CD14-positive monocyte (primary cell): ENCODE measurements at regions not wholly inside any gene's neighbourhood (a gene's known extent, or its start where the extent isn't known, plus 50 kb on each side); places are given as distances from the start of the nearest gene placed in this dataset.

Experiments
- DNase-seq, 3 donors: peaks; one replicate each; pipeline ENCODE4 v3.0.0-alpha.2; 2011 to 2022
- H2AFZ ChIP-seq: 2 replicates; pipeline ENCODE4 v1.6.0; 2012; ENCODE audit warnings: mild to moderate bottlenecking, low read depth, low read length, inconsistent platforms; ENCODE audit not compliant: insufficient read depth, poor library complexity, severe bottlenecking
- H3K27ac ChIP-seq, 2 donors: 1 replicate in 1 of 2; 2 replicates in 1 of 2; pipeline ENCODE4 v1.5.1; 2012 to 2013; ENCODE audit warnings: low read length in 2 of 2, control low read depth in 1 of 2, inconsistent platforms in 1 of 2, low read depth in 1 of 2, mild to moderate bottlenecking in 1 of 2
- H3K27me3 ChIP-seq, 2 donors: one replicate each; pipeline versions ENCODE4 v1.6.0 to v1.6.1; 2011 to 2013; ENCODE audit warnings: low read length in 2 of 2; ENCODE audit not compliant: control insufficient read depth in 2 of 2, insufficient read depth in 2 of 2
- H3K36me3 ChIP-seq, 2 donors: replicated peaks in 1 of 2; 1 replicate in 1 of 2; 2 replicates in 1 of 2; pipeline versions ENCODE4 v1.5.1 to v1.6.1; 2012 to 2013; ENCODE audit warnings: low read length in 2 of 2, control low read depth in 1 of 2, inconsistent platforms in 1 of 2, mild to moderate bottlenecking in 1 of 2; ENCODE audit not compliant: insufficient read depth in 2 of 2, control insufficient read depth in 1 of 2
- H3K4me1 ChIP-seq, 2 donors: 1 replicate in 1 of 2; 2 replicates in 1 of 2; pipeline versions ENCODE4 v1.5.1 to v1.6.1; 2012 to 2013; ENCODE audit warnings: low read length in 2 of 2, control low read depth in 1 of 2, inconsistent platforms in 1 of 2, mild to moderate bottlenecking in 1 of 2, moderate library complexity in 1 of 2; ENCODE audit not compliant: insufficient read depth in 2 of 2, control insufficient read depth in 1 of 2
- H3K4me2 ChIP-seq: replicated peaks from 2 replicates; pipeline ENCODE3; 2012; ENCODE audit warnings: low read length, moderate library complexity, mild to moderate bottlenecking; ENCODE audit not compliant: poor library complexity, severe bottlenecking; ENCODE audit errors: extremely low read depth
- H3K4me3 ChIP-seq, 3 experiments: fragments of 200-600 bp in 1 of 3; sonication (generic) in 1 of 3; replicated peaks in 1 of 3; 1 replicate in 2 of 3; 2 replicates in 1 of 3; pipeline ENCODE4 v1.5.1; 2011 to 2013; ENCODE audit warnings: low read length in 3 of 3, mild to moderate bottlenecking in 3 of 3, control low read depth in 2 of 3, low read depth in 2 of 3, inconsistent platforms in 1 of 3, moderate library complexity in 1 of 3
- H3K79me2 ChIP-seq: 2 replicates; pipeline ENCODE4 v1.6.0; 2012; ENCODE audit warnings: mild to moderate bottlenecking, control low read depth, inconsistent platforms, low read length, moderate library complexity; ENCODE audit not compliant: insufficient read depth
- H3K9ac ChIP-seq: 2 replicates; pipeline ENCODE4 v1.6.0; 2017; ENCODE audit warnings: low read length, mild to moderate bottlenecking; ENCODE audit not compliant: insufficient read depth, poor library complexity, severe bottlenecking
- H3K9me3 ChIP-seq, 2 donors: replicated peaks in 1 of 2; 1 replicate in 1 of 2; 2 replicates in 1 of 2; pipeline versions ENCODE4 v1.5.1 to v1.6.1; 2012 to 2013; ENCODE audit warnings: low read length in 2 of 2, control low read depth in 1 of 2; ENCODE audit not compliant: control insufficient read depth in 1 of 2, insufficient read depth in 1 of 2
- H4K20me1 ChIP-seq: 2 replicates; pipeline ENCODE4 v1.6.0; 2012; ENCODE audit warnings: mild to moderate bottlenecking, low read length, control low read depth, moderate library complexity; ENCODE audit not compliant: insufficient read depth
- H3K27ac Mint-ChIP-seq, 7 donors: one replicate each; pipeline ENCODE4 v1.8.0; 2020; ENCODE audit warnings: mild to moderate bottlenecking in 7 of 7, mixed read lengths in 7 of 7, moderate library complexity in 6 of 7, inconsistent platforms in 2 of 7
- H3K27me3 Mint-ChIP-seq, 3 donors: one replicate each; pipeline ENCODE4 v1.8.0; 2021 to 2022; ENCODE audit warnings: low read depth in 3 of 3, mild to moderate bottlenecking in 3 of 3, mixed read lengths in 3 of 3, moderate library complexity in 3 of 3, inconsistent platforms in 1 of 3
- H3K36me3 Mint-ChIP-seq, 2 donors: one replicate each; pipeline ENCODE4 v1.8.0; 2020; ENCODE audit warnings: mixed read lengths in 2 of 2, inconsistent platforms in 1 of 2, mild to moderate bottlenecking in 1 of 2
- H3K4me1 Mint-ChIP-seq: one replicate; pipeline ENCODE4 v1.8.0; 2020; ENCODE audit warnings: mild to moderate bottlenecking, mixed read lengths
- H3K4me3 Mint-ChIP-seq, 2 donors: one replicate each; pipeline ENCODE4 v1.8.0; 2020; ENCODE audit warnings: mild to moderate bottlenecking in 2 of 2, mixed read lengths in 2 of 2, moderate library complexity in 1 of 2
- H3K9me3 Mint-ChIP-seq, 7 donors: one replicate each; pipeline ENCODE4 v1.8.0; 2020 to 2022; ENCODE audit warnings: mixed read lengths in 7 of 7, mild to moderate bottlenecking in 6 of 7, moderate library complexity in 6 of 7, inconsistent platforms in 2 of 7
- WGBS: methylation state at CpG from one replicate; pipeline ENCODE4 v1.1.5; 2013; ENCODE audit warnings: missing lambda C conversion rate; ENCODE audit not compliant: insufficient coverage; 5-methylcytosine and 5-hydroxymethylcytosine counted together
- intact Hi-C, 2 donors: fragments of 100-400 bp; cut with micrococcal nuclease; formaldehyde crosslinking; loops; one replicate each; pipeline versions ENCODE4 v1.15.0 to v1.15.1; 2023
- TF ChIP-seq, protein P1 (sequence below): fragments of 200-600 bp; IDR thresholded peaks from one replicate; pipeline ENCODE4 v1.8.0; 2022; ENCODE audit warnings: antibody characterized with exemption, mild to moderate bottlenecking

DNA sequence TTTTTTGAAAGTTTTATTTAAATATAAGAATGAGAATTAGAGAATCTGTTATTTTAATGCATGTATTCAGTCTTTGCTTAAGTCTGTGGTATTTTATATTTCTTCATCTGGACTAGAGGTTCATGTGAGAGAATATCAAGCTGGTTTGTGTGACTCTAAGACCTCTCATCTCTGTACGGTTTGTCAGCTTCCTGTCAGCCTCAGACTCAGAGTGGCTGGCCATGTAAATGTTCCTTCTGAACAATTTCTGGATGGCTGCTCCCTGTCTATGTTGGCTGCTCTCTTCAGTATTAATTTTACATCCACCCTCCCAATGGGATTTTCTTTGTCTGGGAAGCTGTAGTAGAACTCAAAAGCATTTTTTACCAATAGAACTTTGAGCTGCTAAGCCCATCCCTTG, 225.3 kb upstream of the THUMPD2 start:
- Mint-ChIP-seq H3K4me3 (no peak overlapping the region), H3K27me3 (no peaks in the 10 kb centered on the region), H3K27ac (peak overlapping the region in 1 of 7 donors; percentile 70), H3K9me3 (peaks cover 0 to 9% (median 2%) of the 10 kb centered on the region in 7 donors), H3K4me1 (no peaks in the 10 kb centered on the region), H3K36me3 (no peaks in the 10 kb centered on the region)
- intact Hi-C loops = no loop called here
- no peak for DNase-seq
- TF ChIP-seq, protein P1, sequence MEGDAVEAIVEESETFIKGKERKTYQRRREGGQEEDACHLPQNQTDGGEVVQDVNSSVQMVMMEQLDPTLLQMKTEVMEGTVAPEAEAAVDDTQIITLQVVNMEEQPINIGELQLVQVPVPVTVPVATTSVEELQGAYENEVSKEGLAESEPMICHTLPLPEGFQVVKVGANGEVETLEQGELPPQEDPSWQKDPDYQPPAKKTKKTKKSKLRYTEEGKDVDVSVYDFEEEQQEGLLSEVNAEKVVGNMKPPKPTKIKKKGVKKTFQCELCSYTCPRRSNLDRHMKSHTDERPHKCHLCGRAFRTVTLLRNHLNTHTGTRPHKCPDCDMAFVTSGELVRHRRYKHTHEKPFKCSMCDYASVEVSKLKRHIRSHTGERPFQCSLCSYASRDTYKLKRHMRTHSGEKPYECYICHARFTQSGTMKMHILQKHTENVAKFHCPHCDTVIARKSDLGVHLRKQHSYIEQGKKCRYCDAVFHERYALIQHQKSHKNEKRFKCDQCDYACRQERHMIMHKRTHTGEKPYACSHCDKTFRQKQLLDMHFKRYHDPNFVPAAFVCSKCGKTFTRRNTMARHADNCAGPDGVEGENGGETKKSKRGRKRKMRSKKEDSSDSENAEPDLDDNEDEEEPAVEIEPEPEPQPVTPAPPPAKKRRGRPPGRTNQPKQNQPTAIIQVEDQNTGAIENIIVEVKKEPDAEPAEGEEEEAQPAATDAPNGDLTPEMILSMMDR = no peak
- H3K4me3 ChIP-seq = no peak overlapping the region
- no peak overlapping the region for H3K9ac ChIP-seq
- no peaks in the 10 kb centered on the region for H3K27me3 ChIP-seq
- H3K27ac ChIP-seq = no peak overlapping the region
- H4K20me1 ChIP-seq = no peaks in the 10 kb centered on the region
- no peaks in the 10 kb centered on the region for H3K4me1 ChIP-seq
- H3K4me2 ChIP-seq = no peak overlapping the region
- 100% methylated on average over 1 of the region's 1 CpG for WGBS
- no peaks in the 10 kb centered on the region for H3K79me2 ChIP-seq
- H3K36me3 ChIP-seq = no peaks in the 10 kb centered on the region
- no peak overlapping the region for H2AFZ ChIP-seq
- no peaks in the 10 kb centered on the region for H3K9me3 ChIP-seq

DNA sequence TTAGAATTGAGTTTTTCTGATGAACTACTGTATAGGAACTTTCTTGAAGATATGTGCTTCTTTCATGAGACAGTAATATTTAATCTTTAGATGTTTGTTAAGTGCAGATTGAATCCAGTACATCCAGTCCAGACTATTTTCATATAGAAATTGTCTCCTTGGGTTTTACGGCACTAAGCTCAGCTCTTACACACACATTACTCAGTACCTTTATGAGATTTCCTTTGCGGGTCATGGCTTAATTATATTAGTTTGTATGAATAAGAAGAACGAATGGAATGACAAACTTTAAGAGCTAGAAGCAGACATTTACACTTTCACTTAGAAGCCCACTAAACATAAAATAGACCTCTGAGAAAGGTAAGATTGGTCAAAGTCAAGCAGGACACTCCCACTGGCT, 223.3 kb upstream of the THUMPD2 start:
- Histone ChIP-seq H3K79me2 (no peaks in the 10 kb centered on the region), H3K4me3 (no peak overlapping the region), H3K9me3 (no peaks in the 10 kb centered on the region), H3K9ac (no peak overlapping the region), H3K27me3 (no peaks in the 10 kb centered on the region), H4K20me1 (no peaks in the 10 kb centered on the region), H2AFZ (no peak overlapping the region), H3K27ac (no peak overlapping the region), H3K36me3 (no peaks in the 10 kb centered on the region), H3K4me1 (no peaks in the 10 kb centered on the region), H3K4me2 (no peak overlapping the region)
- DNase-seq = no peak
- Mint-ChIP-seq H3K27me3 (peaks cover 0 to 2% (median 0%) of the 10 kb centered on the region in 3 donors), H3K4me3 (no peak overlapping the region), H3K9me3 (peaks cover 0 to 9% (median 0%) of the 10 kb centered on the region in 7 donors), H3K4me1 (no peaks in the 10 kb centered on the region), H3K36me3 (no peaks in the 10 kb centered on the region), H3K27ac (no peak overlapping the region)
- no CpG with 5 or more reads among the region's 3 CpGs for WGBS
- TF ChIP-seq, protein P1 = no peak
- intact Hi-C loops = no loop called here
